ENCODE measurements at regions not wholly inside any gene's neighbourhood (a gene's known extent, or its start where the extent isn't known, plus 50 kb on each side); places are given as distances from the start of the nearest gene placed in this dataset.

DNA sequence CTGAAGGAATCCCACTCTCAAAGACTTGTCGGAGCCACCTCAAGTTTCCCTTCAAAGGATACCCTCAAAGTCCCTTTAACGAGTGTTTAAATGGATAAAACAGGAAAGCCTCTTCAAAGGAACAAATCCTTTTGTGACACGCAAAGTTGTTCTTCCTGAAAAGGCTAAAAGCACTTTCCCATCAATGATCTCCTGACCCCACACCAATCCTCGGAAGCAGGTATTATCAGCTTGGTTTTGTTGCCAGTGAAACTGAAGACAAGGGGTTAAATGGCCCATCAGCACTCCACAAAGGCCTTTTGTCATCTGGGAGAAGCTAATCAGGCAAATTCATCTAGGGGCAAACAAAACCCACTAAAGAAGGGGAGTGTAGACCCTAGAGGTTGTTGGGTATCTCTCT, 418.0 kb upstream of the ID2 start:
- TF ChIP-seq, protein P1, sequence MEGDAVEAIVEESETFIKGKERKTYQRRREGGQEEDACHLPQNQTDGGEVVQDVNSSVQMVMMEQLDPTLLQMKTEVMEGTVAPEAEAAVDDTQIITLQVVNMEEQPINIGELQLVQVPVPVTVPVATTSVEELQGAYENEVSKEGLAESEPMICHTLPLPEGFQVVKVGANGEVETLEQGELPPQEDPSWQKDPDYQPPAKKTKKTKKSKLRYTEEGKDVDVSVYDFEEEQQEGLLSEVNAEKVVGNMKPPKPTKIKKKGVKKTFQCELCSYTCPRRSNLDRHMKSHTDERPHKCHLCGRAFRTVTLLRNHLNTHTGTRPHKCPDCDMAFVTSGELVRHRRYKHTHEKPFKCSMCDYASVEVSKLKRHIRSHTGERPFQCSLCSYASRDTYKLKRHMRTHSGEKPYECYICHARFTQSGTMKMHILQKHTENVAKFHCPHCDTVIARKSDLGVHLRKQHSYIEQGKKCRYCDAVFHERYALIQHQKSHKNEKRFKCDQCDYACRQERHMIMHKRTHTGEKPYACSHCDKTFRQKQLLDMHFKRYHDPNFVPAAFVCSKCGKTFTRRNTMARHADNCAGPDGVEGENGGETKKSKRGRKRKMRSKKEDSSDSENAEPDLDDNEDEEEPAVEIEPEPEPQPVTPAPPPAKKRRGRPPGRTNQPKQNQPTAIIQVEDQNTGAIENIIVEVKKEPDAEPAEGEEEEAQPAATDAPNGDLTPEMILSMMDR (IDR thresholded peaks at IDR 0.05) = no peak
- no peak for TF ChIP-seq POLR2AphosphoS5 (IDR thresholded peaks at IDR 0.05)
- TF ChIP-seq POLR2A (IDR thresholded peaks at IDR 0.05) = no peak
